Panc1 (cell line): ENCODE measurements at regions not wholly inside any gene's neighbourhood (a gene's known extent, or its start where the extent isn't known, plus 50 kb on each side); places are given as distances from the start of the nearest gene placed in this dataset.

ENCODE experiments used
- ATAC-seq: fragments of 200-7000 bp; cut with Tn5 transposase; 2 replicates; pipeline ENCODE4 v1.9.1; 2020; ENCODE audit warnings: mild to moderate bottlenecking, moderate library complexity
- BruUV-seq: library from RNA; stranded (reverse); fragments of 400-500 nt; replicated peaks from 2 replicates; lab custom pipeline; 2021; lab: Mats Ljungman, UMichigan
- CTCF ChIA-PET: fragments of 300-600 bp; sonication (Branson Sonifier 250); formaldehyde crosslinking; loops from one replicate; lab custom pipeline; 2022; ENCODE audit warnings: antibody characterized with exemption; lab: Charles Lee
- POLR2A ChIA-PET: fragments of 300-600 bp; sonication (Branson Sonifier 250); formaldehyde crosslinking; loops from one replicate; lab custom pipeline; 2022; ENCODE audit warnings: antibody characterized with exemption; lab: Charles Lee
- DNase-seq: peaks from one replicate; pipeline ENCODE4 v3.0.0-alpha.2; 2010; ENCODE audit warnings: low read depth, low spot score
- H3K27ac ChIP-seq: 2 replicates; pipeline ENCODE4 v1.5.1; 2011; ENCODE audit warnings: mild to moderate bottlenecking, low read length, inconsistent platforms
- H3K27me3 ChIP-seq: fragments of 200-500 bp; sonication (Bioruptor generic); 2 replicates; pipeline ENCODE4 v1.6.0; 2014; ENCODE audit warnings: low read length, inconsistent platforms; ENCODE audit not compliant: control insufficient read depth, insufficient read depth
- H3K36me3 ChIP-seq: fragments of 200-500 bp; sonication (Bioruptor generic); 2 replicates; pipeline ENCODE4 v1.5.1; 2014; ENCODE audit warnings: inconsistent platforms, mild to moderate bottlenecking, low read length, moderate library complexity; ENCODE audit not compliant: control insufficient read depth, insufficient read depth
- H3K4me1 ChIP-seq: 2 replicates; pipeline ENCODE4 v1.5.1; 2011; ENCODE audit warnings: inconsistent platforms, mild to moderate bottlenecking, low read length, moderate library complexity; ENCODE audit not compliant: control insufficient read depth, insufficient read depth
- H3K4me3 ChIP-seq, 2 experiments: 2 replicates each; pipeline ENCODE4 v1.5.1; 2011 to 2012; ENCODE audit warnings: low read depth in 2 of 2, low read length in 2 of 2, mild to moderate bottlenecking in 2 of 2, inconsistent platforms in 1 of 2, moderate library complexity in 1 of 2
- H3K9me3 ChIP-seq: fragments of 200-500 bp; sonication (Bioruptor generic); 2 replicates; pipeline ENCODE4 v1.5.1; 2014; ENCODE audit warnings: low read depth, mild to moderate bottlenecking, inconsistent platforms, low read length, moderate library complexity; ENCODE audit not compliant: control insufficient read depth, insufficient read depth
- POLR2AphosphoS5 ChIP-seq: IDR thresholded peaks from 2 replicates; pipeline ENCODE4 v1.6.1; 2012; ENCODE audit warnings: mild to moderate bottlenecking, low read depth, low read length, moderate library complexity
- REST ChIP-seq, 2 experiments: IDR thresholded peaks; 2 replicates each; pipeline ENCODE4 v1.6.1; 2011 to 2012; ENCODE audit warnings: low read depth in 2 of 2, control low read depth in 1 of 2, low read length in 1 of 2, mild to moderate bottlenecking in 1 of 2, moderate library complexity in 1 of 2; ENCODE audit not compliant: insufficient read depth in 1 of 2
- SIN3A ChIP-seq: IDR thresholded peaks from 2 replicates; pipeline ENCODE4 v1.6.1; 2012; ENCODE audit warnings: low read depth, mild to moderate bottlenecking, low read length, moderate library complexity, borderline replicate concordance; ENCODE audit not compliant: insufficient read depth
- TCF7L2 ChIP-seq: IDR thresholded peaks from 2 replicates; pipeline ENCODE4 v1.6.1; 2011; ENCODE audit warnings: mild to moderate bottlenecking, low read depth, low read length, inconsistent platforms
- in situ Hi-C: cut with HindIII; loops from 2 replicates; pipeline ENCODE4 v1.10.0; 2016; ENCODE audit warnings: low sequenced_read_pairs, low pct_unique_long_range_greater_than_20kb
- intact Hi-C: fragments of 100-400 bp; cut with micrococcal nuclease; formaldehyde crosslinking; loops from one replicate; pipeline ENCODE4 v1.10.0; 2022; ENCODE audit not compliant: unreplicated experiment
- TF ChIP-seq, protein P1 (sequence below): fragments of 450-650 bp; IDR thresholded peaks from 2 replicates; pipeline ENCODE4 v1.5.1; 2017; ENCODE audit warnings: mild to moderate bottlenecking

- POLR2A ChIA-PET, result no interaction called here
- Histone ChIP-seq H3K27me3 (no peaks in the 10 kb centered on the region), H3K36me3 (no peaks in the 10 kb centered on the region), H3K4me3 (no peak overlapping the region), H3K27ac (no peak overlapping the region), H3K9me3 (no peaks in the 10 kb centered on the region), H3K4me1 (no peaks in the 10 kb centered on the region)
- ATAC-seq (no peak), DNase-seq (no peak)
- in situ Hi-C loops (no loop called here), intact Hi-C loops (no loop called here)
- CTCF ChIA-PET, result interaction anchor here (0.6 kb wide), 1 partner anchor 352 kb away, joined by 3 read pairs; no protein-coding TSS in a partner anchor
- BruUV-seq, result no TSS peak
- TF ChIP-seq REST (IDR thresholded peaks at IDR 0.05; ENCODE audit: insufficient read depth in 1 of 2, low read depth in 2 of 2, low read length in 1 of 2) (no peak), TCF7L2 (no peak), SIN3A (no peak), POLR2AphosphoS5 (no peak)
- TF ChIP-seq, protein P1, sequence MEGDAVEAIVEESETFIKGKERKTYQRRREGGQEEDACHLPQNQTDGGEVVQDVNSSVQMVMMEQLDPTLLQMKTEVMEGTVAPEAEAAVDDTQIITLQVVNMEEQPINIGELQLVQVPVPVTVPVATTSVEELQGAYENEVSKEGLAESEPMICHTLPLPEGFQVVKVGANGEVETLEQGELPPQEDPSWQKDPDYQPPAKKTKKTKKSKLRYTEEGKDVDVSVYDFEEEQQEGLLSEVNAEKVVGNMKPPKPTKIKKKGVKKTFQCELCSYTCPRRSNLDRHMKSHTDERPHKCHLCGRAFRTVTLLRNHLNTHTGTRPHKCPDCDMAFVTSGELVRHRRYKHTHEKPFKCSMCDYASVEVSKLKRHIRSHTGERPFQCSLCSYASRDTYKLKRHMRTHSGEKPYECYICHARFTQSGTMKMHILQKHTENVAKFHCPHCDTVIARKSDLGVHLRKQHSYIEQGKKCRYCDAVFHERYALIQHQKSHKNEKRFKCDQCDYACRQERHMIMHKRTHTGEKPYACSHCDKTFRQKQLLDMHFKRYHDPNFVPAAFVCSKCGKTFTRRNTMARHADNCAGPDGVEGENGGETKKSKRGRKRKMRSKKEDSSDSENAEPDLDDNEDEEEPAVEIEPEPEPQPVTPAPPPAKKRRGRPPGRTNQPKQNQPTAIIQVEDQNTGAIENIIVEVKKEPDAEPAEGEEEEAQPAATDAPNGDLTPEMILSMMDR, result no peak
Measured at GRCh38 chrX:9349572-9350494, 115.0 kb upstream of the TBL1X start.

GRCh38 chrX:9351126-9351525 lies 113.7 kb upstream of the TBL1X start:
- intact Hi-C loops, result no loop called here
- CTCF ChIA-PET, result no interaction called here

More at GRCh38 chrX:9351126-9351525, 113.7 kb upstream of the TBL1X start:
- in situ Hi-C loops, result no loop called here
- no peaks in the 10 kb centered on the region for H3K4me1 ChIP-seq
- H3K27me3 ChIP-seq, result no peaks in the 10 kb centered on the region
- H3K36me3 ChIP-seq, result no peaks in the 10 kb centered on the region
- ATAC-seq (no peak), DNase-seq (no peak)
- no peak overlapping the region for H3K4me3 ChIP-seq
- no peak overlapping the region for H3K27ac ChIP-seq
- TF ChIP-seq, protein P1, result no peak
- TF ChIP-seq SIN3A (no peak), POLR2AphosphoS5 (no peak), TCF7L2 (no peak), REST (IDR thresholded peaks at IDR 0.05; ENCODE audit: insufficient read depth in 1 of 2, low read depth in 2 of 2, low read length in 1 of 2) (no peak)
- BruUV-seq, result no TSS peak
- H3K9me3 ChIP-seq, result no peaks in the 10 kb centered on the region
- POLR2A ChIA-PET, result no interaction called here
